Activated CD4-positive, alpha-beta T cell treated with anti-CD3 and anti-CD28 coated beads for 36 hours (primary cell): ENCODE measurements at regions not wholly inside any gene's neighbourhood (a gene's known extent, or its start where the extent isn't known, plus 50 kb on each side); places are given as distances from the start of the nearest gene placed in this dataset.
A peak's percentile ranks its signal among the peaks of the same experiment; 100 is the strongest.

Source experiments
- ATAC-seq: fragments of 200-7000 bp; cut with Tn5 transposase; one replicate; pipeline ENCODE4 v1.10.0; 2021; ENCODE audit warnings: mild to moderate bottlenecking, moderate library complexity
- CTCF ChIA-PET: fragments of 350-600 bp; sonication (Branson Sonifier 250); formaldehyde crosslinking; loops from one replicate; lab custom pipeline; 2021; ENCODE audit warnings: antibody characterized with exemption; lab: Charles Lee
- POLR2A ChIA-PET: fragments of 350-600 bp; sonication (Branson Sonifier 250); formaldehyde crosslinking; loops from one replicate; lab custom pipeline; 2021; ENCODE audit warnings: antibody characterized with exemption, inconsistent platforms; lab: Charles Lee
- DNase-seq: peaks from one replicate; pipeline ENCODE4 v3.0.0-alpha.2; 2020
- H3K27ac Mint-ChIP-seq: one replicate; pipeline ENCODE4 v1.8.0; 2021; ENCODE audit warnings: mixed read lengths
- H3K27me3 Mint-ChIP-seq: one replicate; pipeline ENCODE4 v1.8.0; 2021; ENCODE audit warnings: mixed read lengths
- H3K36me3 Mint-ChIP-seq: one replicate; pipeline ENCODE4 v1.8.0; 2021; ENCODE audit warnings: low read depth, mixed read lengths
- H3K4me1 Mint-ChIP-seq: one replicate; pipeline ENCODE4 v1.8.0; 2021; ENCODE audit warnings: mixed read lengths
- H3K4me3 Mint-ChIP-seq: one replicate; pipeline ENCODE4 v1.8.0; 2021; ENCODE audit warnings: mild to moderate bottlenecking, moderate library complexity, mixed read lengths
- H3K9me3 Mint-ChIP-seq: one replicate; pipeline ENCODE4 v1.8.0; 2021; ENCODE audit warnings: low read depth, mixed read lengths
- intact Hi-C, 2 experiments: fragments of 100-400 bp; cut with DNase I in 1 of 2; cut with micrococcal nuclease in 1 of 2; formaldehyde crosslinking; loops; one replicate each; pipeline versions ENCODE4 v1.14.2 to v1.15.1; 2022 to 2024; cut with DNase I, micrococcal nuclease

- Mint-ChIP-seq H3K4me1 (peaks cover 27% of the 10 kb centered on the region), H3K27ac (no peak overlapping the region), H3K9me3 (no peaks in the 10 kb centered on the region), H3K27me3 (no peaks in the 10 kb centered on the region), H3K36me3 (no peaks in the 10 kb centered on the region), H3K4me3 (no peak overlapping the region)
- ATAC-seq: peak; percentile 44
- POLR2A ChIA-PET: no interaction called here
- intact Hi-C loops: no loop called here
- peak; percentile 11 for DNase-seq
- CTCF ChIA-PET: interaction anchor here (0.5 kb wide), 1 partner anchor 195 kb away, joined by 3 read pairs; no protein-coding TSS in a partner anchor
These were observed 224.3 kb upstream of the ATP2B1 start for GRCh38 chr12:89932954-89933353.

GRCh38 chr12:89928467-89928866, 219.8 kb upstream of the ATP2B1 start:
- Mint-ChIP-seq H3K4me3 (no peak overlapping the region), H3K4me1 (peaks cover 14% of the 10 kb centered on the region), H3K27ac (no peak overlapping the region), H3K9me3 (no peaks in the 10 kb centered on the region), H3K27me3 (no peaks in the 10 kb centered on the region), H3K36me3 (no peaks in the 10 kb centered on the region)
- DNase-seq (no peak), ATAC-seq (no peak)
- POLR2A ChIA-PET: no interaction called here
- CTCF ChIA-PET: interaction anchor here (1.9 kb wide), 1 partner anchor 13 kb away, joined by 6 read pairs; no protein-coding TSS in a partner anchor
- intact Hi-C loops: no loop called here

GRCh38 chr12:89927226-89927698, 218.6 kb upstream of the ATP2B1 start:
- Mint-ChIP-seq H3K27ac (no peak overlapping the region), H3K9me3 (no peaks in the 10 kb centered on the region), H3K4me1 (peaks cover 8% of the 10 kb centered on the region), H3K4me3 (no peak overlapping the region), H3K27me3 (no peaks in the 10 kb centered on the region), H3K36me3 (no peaks in the 10 kb centered on the region)
- ChIA-PET CTCF (no interaction called here), POLR2A (no interaction called here)
- intact Hi-C loops: no loop called here
- DNase-seq: no peak
- no peak for ATAC-seq

GRCh38 chr12:89924191-89924590, 215.6 kb upstream of the ATP2B1 start:
- Mint-ChIP-seq H3K9me3 (no peaks in the 10 kb centered on the region), H3K4me1 (peaks cover 6% of the 10 kb centered on the region), H3K27me3 (no peaks in the 10 kb centered on the region), H3K4me3 (no peak overlapping the region), H3K27ac (no peak overlapping the region), H3K36me3 (no peaks in the 10 kb centered on the region)
- ATAC-seq (no peak), DNase-seq (no peak)
- intact Hi-C loops: no loop called here
- ChIA-PET CTCF (no interaction called here), POLR2A (no interaction called here)

- intact Hi-C loops: no loop called here
- Mint-ChIP-seq H3K4me3 (no peak overlapping the region), H3K36me3 (no peaks in the 10 kb centered on the region), H3K9me3 (no peaks in the 10 kb centered on the region), H3K27me3 (no peaks in the 10 kb centered on the region), H3K4me1 (peaks cover 10% of the 10 kb centered on the region), H3K27ac (no peak overlapping the region)
- no peak for DNase-seq
- no peak for ATAC-seq
- POLR2A ChIA-PET: no interaction called here
- CTCF ChIA-PET: no interaction called here
These were observed 214.5 kb upstream of the ATP2B1 start for GRCh38 chr12:89923091-89923490.

- Mint-ChIP-seq H3K36me3 (no peaks in the 10 kb centered on the region), H3K9me3 (no peaks in the 10 kb centered on the region), H3K4me1 (peaks cover 4% of the 10 kb centered on the region), H3K27me3 (no peaks in the 10 kb centered on the region), H3K27ac (no peak overlapping the region), H3K4me3 (no peak overlapping the region)
- CTCF ChIA-PET: no interaction called here
- intact Hi-C loops: no loop called here
- no peak for ATAC-seq
- POLR2A ChIA-PET: no interaction called here
- no peak for DNase-seq
These were observed 212.2 kb upstream of the ATP2B1 start for GRCh38 chr12:89920866-89921265.

- Mint-ChIP-seq H3K27ac (no peak overlapping the region), H3K36me3 (no peaks in the 10 kb centered on the region), H3K4me1 (peaks cover 4% of the 10 kb centered on the region), H3K9me3 (no peaks in the 10 kb centered on the region), H3K27me3 (no peaks in the 10 kb centered on the region), H3K4me3 (no peak overlapping the region)
- intact Hi-C loops: no loop called here
- ChIA-PET CTCF (interaction anchor here (0.8 to 1.2 kb wide), 2 partner anchors 19 to 316 kb away, joined by 3 read pairs; no protein-coding TSS in a partner anchor), POLR2A (interaction anchor here (0.7 kb wide), 1 partner anchor 15 kb away, joined by 4 read pairs; no protein-coding TSS in a partner anchor)
- ATAC-seq (no peak), DNase-seq (no peak)
These were observed 210.7 kb upstream of the ATP2B1 start for GRCh38 chr12:89919241-89919906.

GRCh38 chr12:89918172-89918846, 209.7 kb upstream of the ATP2B1 start:
- H3K36me3 Mint-ChIP-seq: no peaks in the 10 kb centered on the region
- no peak overlapping the region for H3K27ac Mint-ChIP-seq
- ATAC-seq (no peak), DNase-seq (no peak)
- peaks cover 4% of the 10 kb centered on the region for H3K4me1 Mint-ChIP-seq
- H3K27me3 Mint-ChIP-seq: no peaks in the 10 kb centered on the region
- H3K4me3 Mint-ChIP-seq: no peak overlapping the region
- no peaks in the 10 kb centered on the region for H3K9me3 Mint-ChIP-seq
- intact Hi-C loops: no loop called here
- ChIA-PET POLR2A (interaction anchor here (0.7 kb wide), 1 partner anchor 16 kb away, joined by 4 read pairs; no protein-coding TSS in a partner anchor), CTCF (interaction anchor here (0.7 to 1.2 kb wide), 2 partner anchors 160 to 314 kb away, joined by 3 to 5 read pairs; no protein-coding TSS in a partner anchor)

GRCh38 chr12:89909753-89910152, 201.1 kb upstream of the ATP2B1 start:
- H3K4me3 Mint-ChIP-seq: no peak overlapping the region
- intact Hi-C loops: no loop called here
- ATAC-seq: no peak
- no peaks in the 10 kb centered on the region for H3K36me3 Mint-ChIP-seq
- ChIA-PET CTCF (no interaction called here), POLR2A (no interaction called here)
- H3K27me3 Mint-ChIP-seq: no peaks in the 10 kb centered on the region
- no peaks in the 10 kb centered on the region for H3K4me1 Mint-ChIP-seq
- H3K27ac Mint-ChIP-seq: no peak overlapping the region
- peaks cover 8% of the 10 kb centered on the region for H3K9me3 Mint-ChIP-seq
- no peak for DNase-seq

GRCh38 chr12:89907659-89908058, 199.0 kb upstream of the ATP2B1 start:
- ChIA-PET POLR2A (no interaction called here), CTCF (no interaction called here)
- ATAC-seq (no peak), DNase-seq (no peak)
- H3K36me3 Mint-ChIP-seq: no peaks in the 10 kb centered on the region
- H3K27ac Mint-ChIP-seq: no peak overlapping the region
- H3K9me3 Mint-ChIP-seq: peaks cover 6% of the 10 kb centered on the region
- no peak overlapping the region for H3K4me3 Mint-ChIP-seq
- no peaks in the 10 kb centered on the region for H3K27me3 Mint-ChIP-seq
- intact Hi-C loops: no loop called here
- no peaks in the 10 kb centered on the region for H3K4me1 Mint-ChIP-seq

GRCh38 chr12:89906824-89907223, 198.2 kb upstream of the ATP2B1 start:
- DNase-seq: no peak
- H3K36me3 Mint-ChIP-seq: no peaks in the 10 kb centered on the region
- CTCF ChIA-PET: interaction anchor here (0.8 kb wide), 1 partner anchor 21 kb away, joined by 3 read pairs; no protein-coding TSS in a partner anchor
- no peaks in the 10 kb centered on the region for H3K4me1 Mint-ChIP-seq
- POLR2A ChIA-PET: no interaction called here
- intact Hi-C loops: no loop called here
- peaks cover 2% of the 10 kb centered on the region for H3K9me3 Mint-ChIP-seq
- no peaks in the 10 kb centered on the region for H3K27me3 Mint-ChIP-seq
- ATAC-seq: no peak
- H3K27ac Mint-ChIP-seq: no peak overlapping the region
- H3K4me3 Mint-ChIP-seq: no peak overlapping the region

- ChIA-PET POLR2A (no interaction called here), CTCF (interaction anchor here (0.8 kb wide), 1 partner anchor 21 kb away, joined by 3 read pairs; no protein-coding TSS in a partner anchor)
- intact Hi-C loops: no loop called here
- Mint-ChIP-seq H3K27me3 (no peaks in the 10 kb centered on the region), H3K9me3 (no peaks in the 10 kb centered on the region), H3K27ac (no peak overlapping the region), H3K4me3 (no peak overlapping the region), H3K4me1 (no peaks in the 10 kb centered on the region), H3K36me3 (no peaks in the 10 kb centered on the region)
- ATAC-seq (no peak), DNase-seq (no peak)
These were observed 197.5 kb upstream of the ATP2B1 start for GRCh38 chr12:89906178-89906577.
